ENCODE measurements at regions not wholly inside any gene's neighbourhood (a gene's known extent, or its start where the extent isn't known, plus 50 kb on each side); places are given as distances from the start of the nearest gene placed in this dataset.

GRCh38 chr7:52735656-52736055 lies 299.8 kb upstream of the POM121L12 start:
- TF ChIP-seq CTCF (IDR thresholded peaks at IDR 0.05) (no peak), EP300 (IDR thresholded peaks at IDR 0.05; ENCODE audit: low read depth) (no peak)
